NCI-H460 (cell line): ENCODE measurements at regions not wholly inside any gene's neighbourhood (a gene's known extent, or its start where the extent isn't known, plus 50 kb on each side); places are given as distances from the start of the nearest gene placed in this dataset.

Experiments
- DNase-seq: peaks from one replicate; pipeline ENCODE4 v3.0.0-alpha.2; 2016; ENCODE audit warnings: low read depth; ENCODE audit errors: extremely low read depth
- small RNA-seq, 2 experiments: library from RNA; depleted of rRNA; stranded (forward); fragments of <200 nt; gene quantifications; one replicate each; pipeline ENCODE3, GENCODE V24; 2014

- DNase-seq = no peak
Measured at GRCh38 chr16:85556456-85557082, 56.6 kb upstream of the GSE1 start.

DNA sequence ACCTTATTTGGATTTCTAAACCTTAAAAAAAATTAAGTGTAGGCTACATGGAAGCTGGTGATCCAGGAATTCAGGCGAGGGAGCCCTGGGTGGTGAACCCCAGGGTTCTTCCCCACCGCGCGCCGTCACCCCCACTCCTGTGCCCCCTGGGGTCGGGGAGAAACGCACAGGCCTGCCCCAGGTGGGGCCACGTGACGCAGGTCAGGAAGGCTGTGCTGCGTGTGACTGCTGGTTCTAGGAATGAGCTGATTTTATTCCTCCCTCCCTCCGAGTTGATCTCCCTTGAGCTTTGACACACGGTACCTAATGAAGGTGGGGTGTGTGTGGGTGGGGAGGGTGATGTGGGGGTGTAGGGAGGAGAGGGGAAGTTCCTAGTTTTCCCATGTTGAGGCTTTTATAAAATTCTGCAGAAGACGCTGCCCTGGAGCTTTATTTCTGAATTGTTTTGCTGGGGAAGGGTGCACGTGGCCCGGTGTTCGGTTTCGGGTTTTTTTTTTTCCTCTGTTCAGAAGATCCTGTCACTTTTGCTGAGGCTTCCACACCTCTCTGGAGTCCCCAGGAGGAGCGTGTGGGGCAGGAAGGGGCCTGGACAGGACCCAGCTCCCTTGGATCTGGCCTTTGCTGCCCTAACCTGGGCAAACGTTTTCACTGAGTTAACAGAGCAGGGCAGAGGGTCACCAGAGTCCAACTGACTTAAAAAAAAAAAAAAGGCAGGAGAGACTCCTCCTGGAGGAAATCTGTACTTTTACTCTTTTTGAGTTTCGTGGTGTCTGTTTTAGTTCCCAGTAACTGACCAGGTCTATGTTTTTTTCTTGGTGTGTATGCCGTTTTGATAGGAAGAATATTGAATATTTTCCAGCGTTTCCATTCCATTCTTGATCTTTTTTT lies 55.8 kb upstream of the GSE1 start:
- DNase-seq = no peak

- DNase-seq = no peak
Measured at GRCh38 chr16:85557971-85558657, 55.0 kb upstream of the GSE1 start.

DNA sequence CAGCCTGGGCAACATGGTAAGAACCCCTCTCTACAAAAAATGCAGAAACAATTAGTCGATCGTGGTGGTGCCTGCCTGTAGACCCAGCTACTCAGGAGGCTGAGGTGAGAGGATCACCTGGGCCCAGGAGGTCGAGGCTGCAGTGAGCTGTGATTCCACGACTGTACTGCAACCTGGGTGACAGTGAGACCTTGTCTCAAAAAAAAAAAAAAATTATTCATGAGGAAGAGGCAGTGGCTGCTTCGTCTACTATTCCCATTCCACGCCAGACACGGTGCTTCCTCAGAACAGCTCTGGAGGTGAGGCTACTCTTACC lies 52.2 kb upstream of the GSE1 start:
- DNase-seq = no peak

DNA sequence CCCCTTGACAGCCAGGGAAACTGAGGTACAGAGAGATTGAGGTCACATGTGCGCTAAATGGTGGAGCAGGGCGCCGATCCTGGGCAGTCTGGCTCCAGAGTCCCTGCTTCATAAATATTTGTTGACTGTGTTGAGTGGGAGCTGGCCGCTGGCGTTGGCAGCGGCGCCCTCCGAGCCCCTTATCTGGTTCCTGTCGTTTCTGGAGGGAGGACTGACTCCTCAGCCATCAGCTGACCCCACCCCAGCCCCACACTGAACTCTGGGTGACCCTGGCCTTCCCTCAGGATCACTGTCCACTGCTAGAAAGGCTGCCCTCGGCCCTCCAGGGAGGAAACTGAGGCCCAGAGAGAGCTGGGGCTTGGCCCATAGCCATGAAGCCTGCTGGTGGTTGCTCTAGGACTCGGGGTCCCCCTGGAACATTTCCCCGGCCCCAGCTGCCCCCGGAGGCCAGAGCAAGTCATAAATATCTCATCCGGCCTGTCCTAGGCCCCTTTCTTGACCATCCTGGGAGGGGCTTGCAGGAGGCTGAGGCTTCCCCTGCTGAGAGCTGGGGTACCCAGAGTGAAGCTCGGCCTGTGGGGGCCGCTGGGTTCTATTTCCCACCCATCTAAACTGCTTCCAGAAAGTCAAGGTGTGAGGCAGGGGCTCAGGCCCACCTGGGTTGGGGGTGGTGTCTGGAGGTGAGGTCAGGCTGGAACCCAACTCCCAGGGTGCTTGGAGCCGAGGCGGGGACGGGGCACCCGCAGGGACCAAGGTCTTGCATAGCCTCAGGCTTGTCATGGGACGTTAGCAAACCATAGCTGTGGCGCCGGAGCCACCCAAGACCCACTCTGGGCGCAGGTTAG lies 51.7 kb upstream of the GSE1 start:
- no peak for DNase-seq

DNA sequence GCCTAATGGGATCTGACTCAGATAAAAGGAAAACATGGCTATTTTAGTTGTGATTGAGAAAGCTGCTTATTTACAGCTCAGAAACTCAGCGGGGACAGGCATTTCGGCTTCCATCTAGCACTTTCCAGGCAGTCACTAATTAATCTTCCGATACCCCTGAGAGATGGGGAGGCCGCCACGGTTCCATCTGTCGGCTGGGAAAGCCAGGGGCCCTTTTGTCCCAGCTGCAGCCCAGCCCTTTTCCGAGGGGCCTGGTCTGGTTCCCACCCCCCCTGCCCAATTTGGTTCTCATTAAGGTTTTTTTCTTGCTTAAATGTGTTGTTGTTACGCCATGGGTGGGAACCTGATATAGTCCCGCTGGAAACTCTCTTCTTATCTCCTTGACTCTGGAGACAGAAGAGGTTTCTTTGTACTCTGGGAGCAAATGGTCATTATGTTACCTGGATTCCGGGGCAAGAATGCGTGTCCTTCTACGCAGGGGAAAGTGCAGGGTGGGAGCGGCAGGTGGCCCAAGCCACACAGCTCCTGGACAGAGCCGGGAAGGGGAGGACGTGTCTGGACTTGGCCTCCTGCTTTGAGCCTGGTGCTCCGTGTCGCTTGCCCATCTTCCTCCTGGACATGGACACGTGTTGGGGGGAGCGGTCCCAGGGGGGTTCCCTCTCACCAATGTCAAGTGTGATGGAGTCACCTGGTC lies 50.9 kb upstream of the GSE1 start:
- DNase-seq = no peak

DNA sequence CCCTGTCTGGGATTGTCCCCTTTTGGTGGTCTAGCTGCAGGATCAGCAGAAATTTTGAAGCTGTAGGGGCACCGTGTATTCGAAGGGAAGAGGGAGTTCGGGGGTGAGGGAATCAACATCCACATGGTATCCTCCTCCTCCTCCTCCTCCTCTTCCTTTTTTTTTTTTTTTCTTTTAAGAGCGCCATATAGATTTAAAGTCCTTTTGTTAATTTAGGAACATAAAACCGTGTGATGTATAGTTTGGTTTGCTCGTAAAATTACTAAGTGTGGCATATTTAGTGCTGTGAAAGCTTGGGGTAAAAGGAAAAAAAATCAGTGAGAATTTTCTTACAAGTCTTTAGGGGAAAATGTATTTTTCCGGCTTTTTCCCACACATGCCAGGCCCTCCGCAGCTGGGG lies 50.1 kb upstream of the GSE1 start:
- DNase-seq = no peak

Small RNA genes in the stretch of these regions (small RNA-seq; reads per million reads assigned to genes)
- gene COX6CP16 = 0 reads per million in 2 experiments
- 0 reads per million in 2 experiments for gene MIR5093
